ENCODE measurements at regions not wholly inside any gene's neighbourhood (a gene's known extent, or its start where the extent isn't known, plus 50 kb on each side); places are given as distances from the start of the nearest gene placed in this dataset.

GRCh38 chr2:236803621-236804020, 234.0 kb downstream of the ACKR3 start:
- DNase-seq = no peak

DNA sequence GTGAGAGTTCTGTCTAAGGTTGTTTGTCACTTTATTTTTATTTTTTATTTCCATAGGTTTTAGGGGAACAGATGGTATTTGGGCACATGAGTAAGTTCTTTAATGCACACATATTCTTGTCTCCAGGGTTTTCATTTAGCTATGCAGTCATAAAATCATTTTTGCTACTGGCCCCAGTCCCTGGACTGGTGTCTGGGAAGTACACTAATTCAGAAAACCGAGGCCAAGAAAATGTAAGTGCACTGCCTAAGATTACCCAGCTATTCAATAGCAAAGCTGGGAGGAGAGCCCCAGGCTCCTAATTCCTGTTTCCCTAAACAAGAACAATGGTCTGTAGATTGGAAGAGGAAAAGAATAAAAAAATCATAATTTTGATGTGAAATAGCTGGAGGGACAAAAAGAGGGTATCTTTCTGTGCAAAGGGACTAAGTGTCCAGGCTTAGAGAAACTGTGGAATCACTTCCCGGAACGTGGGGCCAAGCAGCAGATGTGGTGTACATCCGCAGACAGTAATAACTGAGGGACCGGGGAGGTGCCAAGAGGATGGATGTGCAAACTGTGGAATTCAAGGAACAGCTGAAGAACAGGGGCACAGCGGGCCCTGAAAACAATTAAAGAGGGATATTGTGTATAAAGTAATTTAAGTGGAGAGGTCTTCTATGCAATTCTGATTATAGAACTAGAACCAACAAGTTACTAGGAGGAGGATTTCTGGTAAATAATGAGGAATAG, 236.3 kb downstream of the ACKR3 start:
- no peak for DNase-seq

GRCh38 chr2:236809716-236810115, 240.1 kb downstream of the ACKR3 start:
- no peak for DNase-seq

GRCh38 chr2:236811062-236811656, 241.5 kb downstream of the ACKR3 start:
- no peak for DNase-seq

DNA sequence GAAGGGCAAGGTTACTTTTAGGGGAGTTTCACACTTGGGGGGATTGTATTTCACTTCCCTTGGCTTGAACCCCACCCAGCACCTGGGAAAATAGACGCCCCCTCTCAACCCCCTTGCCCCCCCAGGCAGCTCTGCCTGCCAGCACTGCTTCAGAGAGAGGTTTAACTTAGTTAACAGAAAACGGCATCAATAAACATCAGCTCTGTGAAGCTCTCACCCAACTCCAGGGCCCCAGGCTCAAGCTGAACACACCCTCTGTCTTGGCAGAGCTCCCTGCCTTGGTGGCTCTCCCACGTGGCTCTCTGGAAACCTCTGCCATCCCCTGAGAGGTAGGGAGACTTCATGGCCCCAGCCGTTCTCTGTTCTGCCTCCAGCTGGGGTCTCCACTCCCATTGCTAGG, 244.1 kb downstream of the ACKR3 start:
- no peak for DNase-seq

DNA sequence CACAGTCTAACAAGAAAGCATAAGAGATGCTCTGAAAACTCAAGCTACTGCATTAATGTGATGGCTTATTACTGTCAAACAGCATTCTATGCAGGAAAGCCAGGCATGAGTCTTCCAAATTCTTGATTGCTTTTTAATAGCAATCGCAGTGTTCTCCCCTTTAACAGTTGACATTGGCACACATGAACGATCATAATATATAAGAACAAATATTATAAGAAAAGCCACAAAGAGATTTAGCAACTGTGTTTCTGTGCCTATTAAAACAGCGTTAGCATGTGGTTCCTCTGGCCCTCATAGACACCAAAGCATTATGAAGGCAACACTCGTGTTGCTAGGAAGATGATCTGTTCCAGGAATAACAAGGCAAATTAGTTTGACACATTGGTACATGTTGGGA, 245.0 kb downstream of the ACKR3 start:
- no peak for DNase-seq

- DNase-seq = no peak
Measured at GRCh38 chr2:236815746-236816145, 246.1 kb downstream of the ACKR3 start.

- no peak for DNase-seq
Measured at GRCh38 chr2:236816197-236817170, 246.9 kb downstream of the ACKR3 start.

- DNase-seq = no peak
Measured at GRCh38 chr2:236818281-236819045, 248.8 kb downstream of the ACKR3 start.

GRCh38 chr2:236819275-236820002, 249.8 kb downstream of the ACKR3 start:
- DNase-seq = no peak

- DNase-seq = no peak
Measured at GRCh38 chr2:236820763-236821344, 251.2 kb downstream of the ACKR3 start.

GRCh38 chr2:236823041-236823629, 253.5 kb downstream of the ACKR3 start:
- DNase-seq = no peak

DNA sequence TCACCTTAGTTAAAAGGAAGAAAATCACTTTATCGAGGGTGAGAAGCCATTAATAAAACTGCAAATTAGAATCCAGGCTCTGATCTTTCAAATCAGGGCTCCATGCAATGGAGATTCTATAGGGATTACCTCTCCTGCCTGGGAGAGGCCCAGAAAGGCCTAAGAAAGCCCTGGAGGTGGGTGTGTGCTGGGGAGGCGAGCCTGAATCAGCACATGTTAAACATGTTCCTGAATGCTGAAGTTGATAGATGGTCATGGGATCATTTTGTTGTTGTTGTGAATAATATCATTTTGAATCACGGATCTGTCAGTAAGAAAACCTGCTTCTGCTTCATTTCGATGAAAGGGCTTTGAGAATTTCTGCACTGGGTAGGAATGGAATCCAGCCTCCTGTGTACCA, 254.3 kb downstream of the ACKR3 start:
- DNase-seq = no peak

GRCh38 chr2:236824836-236825235, 255.2 kb downstream of the ACKR3 start:
- DNase-seq = no peak

GRCh38 chr2:236825989-236826510, 256.4 kb downstream of the ACKR3 start:
- no peak for DNase-seq

GRCh38 chr2:236826606-236827156, 257.1 kb downstream of the ACKR3 start:
- DNase-seq = no peak

DNA sequence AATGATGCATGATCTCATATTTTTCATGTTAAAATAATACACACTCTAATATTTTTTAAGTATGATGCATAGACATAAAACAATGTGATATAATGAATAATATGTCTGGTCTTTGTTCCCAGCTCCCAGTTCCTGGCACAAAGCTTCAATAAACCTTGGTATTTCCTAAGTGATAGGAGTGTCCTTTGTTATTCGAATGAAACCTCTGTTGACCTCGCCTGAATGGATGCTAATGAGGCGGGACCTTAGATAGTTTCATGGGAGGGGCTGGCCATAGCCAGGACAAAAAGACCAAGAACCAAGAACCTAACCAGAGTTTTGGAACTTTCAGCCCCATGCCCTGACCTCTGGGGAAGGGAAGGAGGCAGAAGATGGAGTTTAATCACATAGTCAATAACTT, 257.7 kb upstream of the COPS8 start:
- no peak for DNase-seq

- DNase-seq = no peak
Measured at GRCh38 chr2:236828820-236829219, 256.9 kb upstream of the COPS8 start.

DNA sequence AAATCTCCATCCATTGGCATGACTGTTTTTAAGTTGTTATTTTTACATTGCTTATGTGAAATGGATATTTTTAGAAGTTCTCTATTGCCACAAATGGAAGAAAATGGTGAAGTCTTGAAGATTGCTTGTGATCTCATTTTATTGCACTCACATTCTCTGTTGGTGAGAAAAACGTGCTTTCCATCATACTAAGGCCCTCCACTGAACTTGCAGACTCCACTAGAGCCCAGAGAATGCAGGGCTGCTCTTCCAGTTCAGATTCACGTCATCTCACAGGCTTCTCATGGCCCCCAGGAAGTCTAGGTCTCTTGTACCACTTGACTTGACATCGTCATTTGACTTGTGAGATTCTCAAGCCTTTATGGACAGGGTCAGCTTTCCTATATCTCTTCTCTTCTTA, 254.8 kb upstream of the COPS8 start:
- DNase-seq = no peak

DNA sequence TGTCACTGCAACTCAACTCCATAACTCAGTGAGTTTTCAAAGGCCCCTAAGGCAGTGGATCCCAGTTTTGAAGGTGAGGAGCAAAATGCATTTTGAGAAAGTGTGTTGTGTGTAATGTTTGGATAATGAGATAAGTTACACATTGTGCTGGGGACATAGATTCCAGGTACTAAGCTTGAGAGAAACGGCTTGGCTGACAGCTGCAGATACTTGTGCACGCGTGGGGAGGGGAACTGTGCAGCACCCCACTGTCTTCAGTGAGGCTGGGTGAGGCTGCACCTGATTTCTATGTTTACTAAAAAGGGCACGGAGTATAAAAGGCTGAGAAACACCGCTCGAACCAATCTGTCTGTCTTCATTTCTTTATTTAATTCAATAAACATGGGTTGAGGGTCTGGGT, 254.0 kb upstream of the COPS8 start:
- DNase-seq = no peak
